Body of pancreas (tissue), 4 donors: ENCODE measurements at regions not wholly inside any gene's neighbourhood (a gene's known extent, or its start where the extent isn't known, plus 50 kb on each side); places are given as distances from the start of the nearest gene placed in this dataset.

Experiments
- CTCF ChIP-seq, 7 experiments: fragments of 450-650 bp in 4 of 7; fragments of 200-600 bp in 3 of 7; sonication (generic) in 3 of 7; IDR thresholded peaks; one replicate each; pipeline ENCODE4 v1.5.1; 2016 to 2019; ENCODE audit warnings: antibody characterized with exemption in 7 of 7
- POLR2A ChIP-seq, 3 donors: fragments of 450-650 bp; IDR thresholded peaks; one replicate each; pipeline ENCODE4 v1.6.1; 2016; ENCODE audit warnings: antibody characterized with exemption in 3 of 3, mild to moderate bottlenecking in 2 of 3

- no peak for TF ChIP-seq CTCF (IDR thresholded peaks at IDR 0.05)
- no peak for TF ChIP-seq POLR2A (IDR thresholded peaks at IDR 0.05)
These were observed 1415.8 kb upstream of the CELF4 start for GRCh38 chr18:38981389-38981788.
